ENCODE measurements at regions not wholly inside any gene's neighbourhood (a gene's known extent, or its start where the extent isn't known, plus 50 kb on each side); places are given as distances from the start of the nearest gene placed in this dataset.

DNA sequence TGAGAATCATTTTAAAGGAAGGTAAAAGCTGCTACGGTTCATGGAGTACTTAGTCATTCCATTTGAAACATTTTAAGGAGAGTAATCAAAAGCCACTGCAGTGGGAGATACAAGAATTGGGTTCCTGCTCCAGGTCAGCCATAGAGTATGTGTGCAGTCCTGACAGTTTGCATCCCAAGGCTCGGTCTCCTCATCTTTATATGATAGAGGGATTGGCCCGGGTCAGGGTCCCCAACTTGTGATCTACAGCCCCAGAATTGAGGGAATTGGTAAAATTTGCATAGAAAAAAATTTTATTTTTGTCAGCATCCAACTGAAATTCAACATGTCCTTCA lies 111.9 kb upstream of the PRNP start:
- H3K36me3 ChIP-seq (ENCODE audit: control insufficient read depth in 1 of 2, insufficient read depth in 2 of 2, low read length in 2 of 2), result no peaks in the 10 kb centered on the region
- no peaks in the 10 kb centered on the region for H3K27me3 ChIP-seq (ENCODE audit: low read depth, low read length)
- H3K9me3 ChIP-seq (ENCODE audit: control insufficient read depth in 1 of 2, low read length in 2 of 2), result no peaks in the 10 kb centered on the region
- no peak overlapping the region for H3K4me3 ChIP-seq (ENCODE audit: low read depth in 1 of 2, low read length in 2 of 2)
- H3K4me1 ChIP-seq (ENCODE audit: control insufficient read depth in 1 of 2, insufficient read depth in 2 of 2, low read length in 2 of 2), result no peaks in the 10 kb centered on the region
- no peak overlapping the region for H3K27ac ChIP-seq (ENCODE audit: low read length)

- Histone ChIP-seq H3K27me3 (ENCODE audit: low read depth, low read length) (no peaks in the 10 kb centered on the region), H3K27ac (ENCODE audit: low read length) (no peak overlapping the region), H3K9me3 (ENCODE audit: control insufficient read depth in 1 of 2, low read length in 2 of 2) (no peaks in the 10 kb centered on the region), H3K4me3 (ENCODE audit: low read depth in 1 of 2, low read length in 2 of 2) (no peak overlapping the region), H3K4me1 (ENCODE audit: control insufficient read depth in 1 of 2, insufficient read depth in 2 of 2, low read length in 2 of 2) (no peaks in the 10 kb centered on the region), H3K36me3 (ENCODE audit: control insufficient read depth in 1 of 2, insufficient read depth in 2 of 2, low read length in 2 of 2) (no peaks in the 10 kb centered on the region)
Observed at GRCh38 chr20:4573564-4574355, 112.5 kb upstream of the PRNP start.

DNA sequence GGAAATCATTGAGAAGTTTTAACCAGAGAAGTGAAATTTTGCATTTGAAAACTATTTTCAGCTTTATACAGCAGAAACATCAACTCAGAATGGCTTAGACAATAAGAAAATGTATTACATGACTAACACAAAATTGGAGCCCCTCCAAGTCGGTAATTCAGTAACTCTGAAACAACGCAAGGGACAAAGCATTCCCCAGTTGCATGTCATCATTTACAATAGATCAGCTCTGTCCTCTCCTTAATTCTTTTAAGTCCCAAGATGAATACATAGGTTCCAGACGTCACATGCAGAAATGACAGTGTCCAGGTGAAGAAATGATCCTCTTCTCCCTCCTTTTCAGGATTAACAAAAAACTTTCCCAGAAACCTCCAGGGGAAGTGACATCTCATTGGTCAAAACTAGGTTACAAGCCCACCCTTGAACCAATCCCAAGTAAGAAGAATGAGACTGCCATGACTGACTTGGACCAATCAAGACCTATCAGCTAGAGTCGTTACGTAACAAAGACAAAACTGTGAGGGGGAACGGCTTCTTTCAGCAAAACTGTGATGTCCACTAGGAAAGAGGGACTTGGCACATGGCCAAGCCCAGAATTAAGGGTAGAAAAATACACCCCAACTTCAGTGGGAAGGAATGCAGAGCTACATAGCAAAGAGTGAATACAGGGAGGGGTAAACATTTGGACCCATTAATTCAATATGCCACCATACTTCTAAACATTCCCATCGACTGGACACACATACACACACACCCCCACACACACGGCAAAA lies 114.3 kb upstream of the PRNP start:
- Histone ChIP-seq H3K27ac (ENCODE audit: low read length) (no peak overlapping the region), H3K9me3 (ENCODE audit: control insufficient read depth in 1 of 2, low read length in 2 of 2) (no peaks in the 10 kb centered on the region), H3K27me3 (ENCODE audit: low read depth, low read length) (no peaks in the 10 kb centered on the region), H3K36me3 (ENCODE audit: control insufficient read depth in 1 of 2, insufficient read depth in 2 of 2, low read length in 2 of 2) (no peaks in the 10 kb centered on the region), H3K4me3 (ENCODE audit: low read depth in 1 of 2, low read length in 2 of 2) (no peak overlapping the region), H3K4me1 (ENCODE audit: control insufficient read depth in 1 of 2, insufficient read depth in 2 of 2, low read length in 2 of 2) (no peaks in the 10 kb centered on the region)

- Histone ChIP-seq H3K4me3 (ENCODE audit: low read depth in 1 of 2, low read length in 2 of 2) (no peak overlapping the region), H3K36me3 (ENCODE audit: control insufficient read depth in 1 of 2, insufficient read depth in 2 of 2, low read length in 2 of 2) (no peaks in the 10 kb centered on the region), H3K27me3 (ENCODE audit: low read depth, low read length) (no peaks in the 10 kb centered on the region), H3K27ac (ENCODE audit: low read length) (no peak overlapping the region), H3K4me1 (ENCODE audit: control insufficient read depth in 1 of 2, insufficient read depth in 2 of 2, low read length in 2 of 2) (no peaks in the 10 kb centered on the region), H3K9me3 (ENCODE audit: control insufficient read depth in 1 of 2, low read length in 2 of 2) (no peaks in the 10 kb centered on the region)
Observed at GRCh38 chr20:4569865-4570264, 116.4 kb upstream of the PRNP start.

GRCh38 chr20:4569092-4569491 lies 117.2 kb upstream of the PRNP start:
- Histone ChIP-seq H3K4me1 (ENCODE audit: control insufficient read depth in 1 of 2, insufficient read depth in 2 of 2, low read length in 2 of 2) (no peaks in the 10 kb centered on the region), H3K9me3 (ENCODE audit: control insufficient read depth in 1 of 2, low read length in 2 of 2) (no peaks in the 10 kb centered on the region), H3K4me3 (ENCODE audit: low read depth in 1 of 2, low read length in 2 of 2) (no peak overlapping the region), H3K27ac (ENCODE audit: low read length) (no peak overlapping the region), H3K27me3 (ENCODE audit: low read depth, low read length) (no peaks in the 10 kb centered on the region), H3K36me3 (ENCODE audit: control insufficient read depth in 1 of 2, insufficient read depth in 2 of 2, low read length in 2 of 2) (no peaks in the 10 kb centered on the region)

- no peak overlapping the region for H3K27ac ChIP-seq (ENCODE audit: low read length)
- H3K4me3 ChIP-seq (ENCODE audit: low read depth in 1 of 2, low read length in 2 of 2), result no peak overlapping the region
- H3K9me3 ChIP-seq (ENCODE audit: control insufficient read depth in 1 of 2, low read length in 2 of 2), result no peaks in the 10 kb centered on the region
- no peaks in the 10 kb centered on the region for H3K36me3 ChIP-seq (ENCODE audit: control insufficient read depth in 1 of 2, insufficient read depth in 2 of 2, low read length in 2 of 2)
- H3K27me3 ChIP-seq (ENCODE audit: low read depth, low read length), result no peaks in the 10 kb centered on the region
- no peaks in the 10 kb centered on the region for H3K4me1 ChIP-seq (ENCODE audit: control insufficient read depth in 1 of 2, insufficient read depth in 2 of 2, low read length in 2 of 2)
Observed at GRCh38 chr20:4568361-4568959, 117.8 kb upstream of the PRNP start.

DNA sequence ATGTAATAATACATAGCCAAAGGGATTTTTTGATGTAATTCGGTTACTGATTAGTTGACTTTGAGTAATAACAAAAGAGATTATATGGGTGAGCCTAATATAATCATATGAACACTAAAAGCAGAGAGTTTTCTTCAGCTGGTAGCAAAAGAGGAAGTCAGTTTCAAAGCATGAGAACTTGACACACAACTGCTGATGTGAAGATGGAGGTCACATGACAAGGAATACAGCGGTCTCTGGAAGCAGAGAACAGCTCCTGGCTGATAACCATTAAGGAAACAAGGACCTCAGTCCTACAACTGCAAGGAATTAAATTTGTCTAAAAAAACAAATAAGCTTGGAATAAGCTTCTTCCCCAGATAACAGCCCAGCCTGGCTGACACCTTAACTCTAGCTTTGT lies 119.1 kb upstream of the PRNP start:
- no peak overlapping the region for H3K4me3 ChIP-seq (ENCODE audit: low read depth in 1 of 2, low read length in 2 of 2)
- no peaks in the 10 kb centered on the region for H3K27me3 ChIP-seq (ENCODE audit: low read depth, low read length)
- H3K27ac ChIP-seq (ENCODE audit: low read length), result no peak overlapping the region
- no peaks in the 10 kb centered on the region for H3K36me3 ChIP-seq (ENCODE audit: control insufficient read depth in 1 of 2, insufficient read depth in 2 of 2, low read length in 2 of 2)
- no peaks in the 10 kb centered on the region for H3K4me1 ChIP-seq (ENCODE audit: control insufficient read depth in 1 of 2, insufficient read depth in 2 of 2, low read length in 2 of 2)
- no peaks in the 10 kb centered on the region for H3K9me3 ChIP-seq (ENCODE audit: control insufficient read depth in 1 of 2, low read length in 2 of 2)

- Histone ChIP-seq H3K4me3 (ENCODE audit: low read depth in 1 of 2, low read length in 2 of 2) (no peak overlapping the region), H3K36me3 (ENCODE audit: control insufficient read depth in 1 of 2, insufficient read depth in 2 of 2, low read length in 2 of 2) (no peaks in the 10 kb centered on the region), H3K27ac (ENCODE audit: low read length) (no peak overlapping the region), H3K4me1 (ENCODE audit: control insufficient read depth in 1 of 2, insufficient read depth in 2 of 2, low read length in 2 of 2) (no peaks in the 10 kb centered on the region), H3K9me3 (ENCODE audit: control insufficient read depth in 1 of 2, low read length in 2 of 2) (no peaks in the 10 kb centered on the region), H3K27me3 (ENCODE audit: low read depth, low read length) (no peaks in the 10 kb centered on the region)
Observed at GRCh38 chr20:4563534-4563933, 122.7 kb upstream of the PRNP start.

DNA sequence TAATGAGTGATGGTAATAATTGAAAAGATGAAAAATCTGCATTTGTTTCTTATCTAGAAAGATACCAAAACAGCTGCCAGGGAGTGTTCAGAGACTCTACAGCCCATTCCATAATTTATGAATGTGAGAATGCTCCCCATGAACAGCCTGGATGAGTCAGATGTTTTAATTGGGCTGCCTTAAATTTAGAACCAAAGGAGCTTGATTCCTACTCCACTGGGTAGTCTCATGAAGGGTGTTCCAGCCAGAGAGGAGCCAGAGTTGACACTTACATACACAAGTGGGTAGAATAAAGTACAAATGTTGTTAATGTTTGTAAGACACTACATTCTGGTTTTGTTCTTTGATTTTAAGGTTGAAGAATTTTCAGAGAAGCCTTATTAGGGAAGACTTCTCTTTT lies 123.2 kb upstream of the PRNP start:
- no peaks in the 10 kb centered on the region for H3K27me3 ChIP-seq (ENCODE audit: low read depth, low read length)
- H3K36me3 ChIP-seq (ENCODE audit: control insufficient read depth in 1 of 2, insufficient read depth in 2 of 2, low read length in 2 of 2), result no peaks in the 10 kb centered on the region
- H3K27ac ChIP-seq (ENCODE audit: low read length), result no peak overlapping the region
- no peak overlapping the region for H3K4me3 ChIP-seq (ENCODE audit: low read depth in 1 of 2, low read length in 2 of 2)
- H3K4me1 ChIP-seq (ENCODE audit: control insufficient read depth in 1 of 2, insufficient read depth in 2 of 2, low read length in 2 of 2), result no peaks in the 10 kb centered on the region
- no peaks in the 10 kb centered on the region for H3K9me3 ChIP-seq (ENCODE audit: control insufficient read depth in 1 of 2, low read length in 2 of 2)

GRCh38 chr20:4560667-4561066 lies 125.6 kb upstream of the PRNP start:
- Histone ChIP-seq H3K4me1 (ENCODE audit: control insufficient read depth in 1 of 2, insufficient read depth in 2 of 2, low read length in 2 of 2) (no peaks in the 10 kb centered on the region), H3K27me3 (ENCODE audit: low read depth, low read length) (no peaks in the 10 kb centered on the region), H3K36me3 (ENCODE audit: control insufficient read depth in 1 of 2, insufficient read depth in 2 of 2, low read length in 2 of 2) (no peaks in the 10 kb centered on the region), H3K9me3 (ENCODE audit: control insufficient read depth in 1 of 2, low read length in 2 of 2) (no peaks in the 10 kb centered on the region), H3K27ac (ENCODE audit: low read length) (no peak overlapping the region), H3K4me3 (ENCODE audit: low read depth in 1 of 2, low read length in 2 of 2) (no peak overlapping the region)

- Histone ChIP-seq H3K36me3 (ENCODE audit: control insufficient read depth in 1 of 2, insufficient read depth in 2 of 2, low read length in 2 of 2) (no peaks in the 10 kb centered on the region), H3K27me3 (ENCODE audit: low read depth, low read length) (no peaks in the 10 kb centered on the region), H3K4me1 (ENCODE audit: control insufficient read depth in 1 of 2, insufficient read depth in 2 of 2, low read length in 2 of 2) (no peaks in the 10 kb centered on the region), H3K27ac (ENCODE audit: low read length) (no peak overlapping the region), H3K9me3 (ENCODE audit: control insufficient read depth in 1 of 2, low read length in 2 of 2) (no peaks in the 10 kb centered on the region), H3K4me3 (ENCODE audit: low read depth in 1 of 2, low read length in 2 of 2) (no peak overlapping the region)
Observed at GRCh38 chr20:4559906-4560305, 126.3 kb upstream of the PRNP start.

All from muscle layer of duodenum (tissue), 2 donors.